Endothelial cell of hepatic sinusoid (primary cell): ENCODE measurements at regions not wholly inside any gene's neighbourhood (a gene's known extent, or its start where the extent isn't known, plus 50 kb on each side); places are given as distances from the start of the nearest gene placed in this dataset.
"Not testable (repeated sequence)": the region's sequence is repeated elsewhere in the genome, so short reads cannot be mapped to it uniquely, and the experiment has no call there.

ENCODE experiments used
- in situ Hi-C: cut with HindIII; loops from 2 replicates; pipeline ENCODE4 v1.10.0; 2017; ENCODE audit warnings: low sequenced_read_pairs

DNA sequence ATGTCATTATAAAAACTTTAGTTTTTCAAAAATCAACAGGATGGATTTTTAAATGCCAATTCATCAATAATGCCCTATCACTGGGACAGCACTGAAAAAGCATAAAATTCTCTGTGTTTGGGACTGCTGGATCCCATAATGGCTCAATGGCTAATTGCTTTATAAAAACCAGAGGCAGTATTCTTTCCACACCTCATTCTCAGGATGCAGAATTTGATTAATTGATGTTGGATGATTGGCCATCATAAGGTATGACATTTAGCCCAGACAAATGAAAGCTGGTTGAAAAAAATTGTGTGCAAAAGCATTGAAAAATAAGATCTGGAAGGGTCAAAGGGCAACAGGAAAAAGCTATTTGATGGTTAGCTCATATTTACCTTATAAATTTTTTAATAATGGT lies 362.2 kb upstream of the SNX7 start:
- in situ Hi-C loops = no loop called here

DNA sequence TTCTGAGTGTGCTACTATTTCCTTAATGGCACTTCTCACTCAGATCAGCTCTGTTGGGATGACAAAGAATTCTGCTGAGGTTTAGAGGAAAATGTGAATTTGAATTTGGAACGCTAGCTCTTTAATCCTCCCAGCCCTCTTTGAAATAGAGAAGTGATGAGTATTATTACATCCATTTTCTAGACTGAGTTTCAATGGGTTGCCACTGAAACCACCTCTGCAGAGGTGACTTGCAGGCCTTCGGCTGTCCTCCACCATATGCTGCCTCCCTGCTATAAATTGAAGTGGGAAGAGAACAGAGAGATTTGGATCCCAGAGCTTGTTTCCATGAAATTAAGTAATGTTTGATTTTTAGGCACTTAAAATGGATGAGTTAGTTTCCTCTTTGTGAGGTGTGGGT lies 363.2 kb upstream of the SNX7 start:
- in situ Hi-C loops = no loop called here

DNA sequence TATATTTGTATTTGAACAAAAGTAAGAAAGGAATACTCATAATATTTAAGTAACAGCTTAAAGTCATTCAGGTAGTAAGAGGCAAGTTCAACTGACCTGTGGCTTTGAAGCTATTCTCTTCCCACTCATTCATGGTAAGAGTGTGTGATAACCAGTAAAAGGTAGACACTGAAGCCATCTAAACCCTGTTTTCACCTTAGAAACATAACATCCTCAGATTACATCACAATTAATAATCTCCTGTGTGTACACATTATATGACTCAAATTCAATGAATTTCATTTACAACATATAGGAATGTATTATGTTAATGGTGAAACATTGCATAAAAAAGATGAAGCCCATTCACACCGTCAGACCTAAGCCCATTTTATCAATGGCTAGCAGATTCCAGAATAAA lies 364.8 kb upstream of the SNX7 start:
- in situ Hi-C loops = no loop called here

DNA sequence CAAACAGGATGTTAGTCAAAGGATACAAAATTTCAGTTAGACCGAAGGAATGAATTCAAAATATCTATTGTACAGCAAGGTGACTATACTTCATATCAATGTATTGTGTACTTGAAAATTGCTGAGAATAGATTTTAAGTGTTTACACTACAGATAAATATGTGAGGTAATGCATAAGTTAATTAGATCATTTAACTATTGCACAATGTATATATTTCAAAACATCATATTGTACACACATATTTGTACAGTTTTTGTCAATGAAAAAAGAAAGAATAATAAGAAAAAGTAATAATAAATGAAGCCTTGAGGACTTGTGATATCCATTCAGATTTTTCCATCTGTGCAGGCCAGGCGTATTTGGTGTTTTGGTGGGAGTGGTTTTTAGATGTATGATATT lies 367.4 kb upstream of the SNX7 start:
- in situ Hi-C loops = no loop called here

DNA sequence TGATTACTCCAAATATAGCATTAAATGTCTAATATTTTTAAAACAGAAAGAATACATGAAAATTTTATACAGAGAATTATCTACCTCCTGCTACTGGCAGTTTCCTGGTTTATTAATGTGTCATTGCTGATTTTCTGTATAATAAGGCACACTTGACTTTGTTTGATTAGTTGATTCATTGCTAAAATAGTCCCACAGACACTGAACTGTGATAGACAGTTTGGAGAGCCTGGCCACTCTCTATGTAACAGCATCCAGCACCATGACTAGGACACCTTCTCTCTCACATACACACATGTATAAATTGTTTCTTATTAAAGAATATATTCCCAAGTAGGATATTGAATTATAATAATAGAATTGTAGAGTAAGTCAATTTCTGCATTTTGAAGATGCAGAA lies 368.5 kb upstream of the SNX7 start:
- in situ Hi-C loops = no loop called here

DNA sequence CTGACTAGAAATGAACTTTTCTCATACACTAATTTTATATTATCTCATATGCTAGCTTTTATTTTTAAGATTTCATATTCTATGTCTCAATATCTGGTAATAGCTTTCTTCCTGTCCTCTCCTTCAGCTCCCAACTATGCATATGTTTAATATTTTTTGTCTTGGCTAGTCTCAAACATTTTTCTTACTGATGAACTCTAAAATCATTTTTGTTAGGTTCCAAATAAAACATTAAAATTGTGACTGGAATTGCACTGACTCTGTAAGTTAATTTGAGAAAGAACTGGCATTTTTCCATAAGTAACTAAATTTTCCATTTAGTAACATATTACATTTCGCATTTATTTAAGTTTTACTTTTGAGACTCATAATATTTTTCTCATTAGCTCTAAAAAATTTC lies 368.5 kb upstream of the DPYD start:
- in situ Hi-C loops = no loop called here

DNA sequence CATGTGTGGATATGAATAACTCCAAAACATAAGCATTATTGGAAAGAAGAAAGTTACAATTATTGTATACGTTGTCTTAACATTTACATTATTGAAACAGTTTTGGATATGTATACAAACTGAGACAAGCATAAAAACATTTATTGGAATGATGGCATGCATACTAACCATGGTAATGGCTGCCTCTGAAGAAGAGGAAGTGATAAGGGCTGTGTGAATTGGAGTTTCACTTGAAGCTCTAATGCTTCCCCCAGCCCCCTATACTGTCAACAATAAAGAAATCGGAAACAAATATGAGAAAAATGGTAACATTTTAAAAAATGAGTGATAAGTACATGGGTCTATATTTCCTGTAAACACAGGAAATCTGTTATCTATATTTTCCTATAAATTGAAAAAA lies 367.7 kb upstream of the DPYD start:
- in situ Hi-C loops = no loop called here

DNA sequence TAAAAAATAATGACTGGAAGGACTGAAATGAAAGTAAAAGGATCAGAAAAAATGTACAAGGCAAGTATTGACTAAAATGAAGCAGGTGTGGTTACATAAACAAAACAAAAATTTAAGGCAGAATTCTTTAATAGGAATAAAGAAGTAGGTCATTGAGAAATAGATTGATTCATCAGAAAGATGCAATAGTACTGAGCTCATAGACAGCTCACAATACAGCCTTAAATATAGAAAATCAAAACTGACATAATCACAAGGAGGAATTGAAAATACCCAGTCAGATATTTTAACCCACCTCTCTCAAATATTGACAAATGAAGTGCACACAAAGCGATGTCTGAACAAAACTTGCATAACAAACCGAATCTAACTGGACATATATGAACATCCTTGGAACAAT lies 366.8 kb upstream of the DPYD start:
- in situ Hi-C loops = no loop called here

DNA sequence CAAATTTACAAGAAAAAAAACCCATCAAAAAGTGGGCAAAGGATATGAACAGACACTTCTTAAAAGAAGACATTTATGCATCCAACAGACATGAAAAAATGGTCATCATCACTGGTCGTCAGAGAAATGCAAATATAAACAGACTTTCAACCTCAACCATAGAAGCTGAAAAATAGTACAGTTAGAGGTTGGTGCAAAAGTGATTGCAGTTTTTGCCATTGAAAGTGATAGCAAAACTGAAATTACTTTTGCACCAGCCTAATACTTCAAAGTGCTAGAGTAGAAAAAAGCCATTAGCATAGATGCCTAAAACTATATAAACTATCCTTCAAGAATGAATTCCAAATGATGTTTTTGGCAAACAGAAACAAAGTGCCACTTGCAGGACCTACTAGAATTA lies 365.8 kb upstream of the DPYD start:
- in situ Hi-C loops = no loop called here

DNA sequence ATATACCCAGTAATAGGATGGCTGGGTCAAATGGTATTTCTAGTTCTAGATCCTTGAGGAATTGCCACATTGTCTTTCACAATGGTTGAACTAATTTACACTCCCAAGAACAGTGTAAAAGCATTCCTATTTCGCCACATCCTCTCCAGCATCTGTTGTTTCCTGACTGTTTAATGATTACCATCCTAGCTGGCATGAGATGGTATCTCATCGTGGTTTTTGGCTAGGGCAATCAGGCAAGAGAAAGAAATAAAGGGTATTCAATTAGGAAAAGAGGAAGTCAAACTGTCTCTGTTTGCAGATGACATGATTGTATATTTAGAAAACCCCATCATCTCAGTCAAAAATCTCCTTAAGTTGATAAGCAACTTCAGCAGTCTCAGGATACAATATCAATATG lies 364.5 kb upstream of the DPYD start:
- in situ Hi-C loops = not testable (repeated sequence)

DNA sequence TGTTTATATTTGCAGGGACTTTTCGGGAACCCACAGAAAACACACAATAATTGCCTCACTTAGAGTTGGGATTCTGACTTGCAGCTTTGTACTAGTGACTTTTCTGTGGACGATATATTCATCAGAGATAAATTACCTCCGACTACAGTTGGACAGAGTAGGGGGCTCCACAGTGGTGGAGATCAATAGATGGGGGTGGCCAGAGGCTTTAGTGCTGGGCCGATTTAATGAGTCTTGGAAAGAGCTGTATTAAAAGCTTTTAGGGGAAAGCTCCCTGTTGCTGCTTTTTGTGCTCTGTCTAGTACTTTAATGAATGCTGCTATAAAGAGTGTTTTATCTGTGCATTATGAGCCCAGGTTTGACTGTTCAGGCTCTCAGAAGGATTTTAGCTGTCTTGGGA lies 359.2 kb upstream of the DPYD start:
- in situ Hi-C loops = no loop called here

DNA sequence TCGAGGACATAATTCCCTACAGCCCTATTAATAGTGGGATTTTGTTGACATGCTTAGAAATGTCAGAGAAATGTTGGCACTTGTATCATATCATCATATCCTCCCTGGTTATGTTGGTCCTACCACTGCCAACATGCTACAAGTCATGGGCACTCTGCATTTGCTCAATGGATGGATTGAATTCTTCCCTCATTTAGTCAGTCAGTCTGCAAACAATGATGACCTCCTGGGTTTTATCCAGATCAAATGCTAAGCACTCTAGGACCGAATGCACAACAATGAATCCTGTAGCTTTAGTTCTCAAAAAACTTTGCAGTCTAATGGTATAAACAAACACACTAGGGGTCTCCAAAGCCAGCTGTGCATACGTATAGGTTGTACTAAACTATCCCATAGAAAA lies 357.2 kb upstream of the DPYD start:
- in situ Hi-C loops = no loop called here

DNA sequence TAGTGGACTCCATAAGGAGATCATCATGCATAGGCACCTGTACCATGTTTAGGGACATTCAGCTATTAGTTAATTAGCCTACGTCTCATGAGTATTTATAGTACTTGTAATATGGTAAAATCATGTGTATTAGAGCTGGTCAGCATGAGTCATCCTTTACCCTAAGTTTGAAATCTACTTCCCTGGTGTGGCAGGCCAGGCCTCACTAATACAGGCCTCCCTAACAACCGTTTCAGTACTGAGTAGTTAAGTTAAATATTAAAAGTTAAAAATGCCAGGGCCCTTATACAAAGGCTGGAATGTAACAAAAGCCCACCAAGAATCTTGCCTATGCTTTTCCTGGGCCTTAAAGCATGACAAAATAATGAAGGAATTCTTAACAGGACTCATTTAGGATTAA lies 356.3 kb upstream of the DPYD start:
- in situ Hi-C loops = no loop called here

DNA sequence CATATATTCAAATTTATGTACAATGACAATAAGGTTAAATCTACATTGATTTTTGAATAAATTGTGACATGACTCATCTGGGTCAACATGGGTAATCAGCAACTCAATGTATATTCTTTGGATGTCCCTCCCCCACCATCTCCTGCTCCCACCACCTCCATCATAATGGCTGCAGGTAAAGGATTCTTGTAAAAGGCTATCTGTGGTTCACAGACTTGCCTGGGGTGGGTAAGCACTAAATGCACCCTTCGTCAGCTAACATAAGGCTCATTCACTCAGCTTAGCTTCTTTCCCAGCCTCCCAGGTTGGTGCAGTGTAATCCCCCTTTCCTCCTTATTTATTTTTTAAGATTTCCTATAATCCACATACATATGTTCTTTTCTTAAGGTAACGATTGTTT lies 355.7 kb upstream of the DPYD start:
- in situ Hi-C loops = no loop called here

DNA sequence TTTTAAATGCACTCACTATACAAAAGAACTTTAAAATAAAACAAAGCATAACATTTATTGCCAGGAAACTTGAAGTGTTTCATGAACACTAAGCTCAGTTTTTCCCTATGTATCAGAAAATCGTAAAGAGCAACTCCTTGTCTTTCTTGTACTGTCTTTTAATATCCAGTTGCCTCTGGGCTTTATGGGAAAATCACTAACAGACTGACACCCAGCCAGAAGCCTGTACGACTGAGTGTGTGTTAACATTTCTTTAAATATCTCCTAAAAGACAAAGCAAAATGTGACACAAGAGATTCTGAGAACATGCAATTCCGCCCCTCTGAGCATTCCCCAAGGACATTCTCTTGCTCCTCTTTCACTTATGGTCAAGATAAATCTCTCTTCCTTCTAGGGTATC lies 347.5 kb upstream of the DPYD start:
- in situ Hi-C loops = no loop called here

DNA sequence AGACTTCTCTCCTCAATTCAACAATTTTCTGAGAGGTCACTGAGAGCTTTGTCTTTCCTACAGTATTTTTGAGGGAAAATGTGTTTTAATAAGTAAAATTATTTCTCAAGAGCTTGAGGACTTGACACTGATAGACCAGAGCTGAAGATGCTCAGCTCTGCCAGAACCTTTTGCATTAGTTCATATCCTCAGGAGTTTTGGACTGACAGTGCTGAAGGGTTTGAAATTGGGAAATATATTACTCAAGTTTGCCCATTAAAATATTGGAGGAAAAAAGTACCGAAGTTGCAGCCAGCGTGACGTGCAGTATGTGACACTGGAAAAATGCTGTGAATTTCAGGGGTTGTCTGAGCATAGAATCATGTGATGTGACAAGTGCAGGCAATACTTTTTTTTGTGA lies 346.6 kb upstream of the DPYD start:
- in situ Hi-C loops = no loop called here

DNA sequence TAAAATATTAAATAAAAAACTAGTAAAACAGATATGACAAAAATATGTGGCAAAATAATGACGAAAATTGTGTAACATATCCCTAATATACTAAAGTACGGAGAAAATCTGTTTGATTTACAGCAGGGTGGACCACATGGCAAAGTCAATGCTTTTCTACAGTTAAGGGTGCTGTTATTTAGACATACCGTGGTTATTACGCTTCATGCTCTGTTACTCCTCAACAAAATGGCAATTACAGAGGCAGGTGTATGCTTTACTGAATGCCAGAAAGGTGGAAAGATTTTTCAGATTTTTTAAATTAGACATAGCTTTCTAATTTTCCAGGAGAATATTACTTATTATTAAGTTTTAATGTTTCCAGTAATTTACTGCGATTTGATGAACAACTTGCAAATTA lies 343.9 kb upstream of the DPYD start:
- in situ Hi-C loops = no loop called here

DNA sequence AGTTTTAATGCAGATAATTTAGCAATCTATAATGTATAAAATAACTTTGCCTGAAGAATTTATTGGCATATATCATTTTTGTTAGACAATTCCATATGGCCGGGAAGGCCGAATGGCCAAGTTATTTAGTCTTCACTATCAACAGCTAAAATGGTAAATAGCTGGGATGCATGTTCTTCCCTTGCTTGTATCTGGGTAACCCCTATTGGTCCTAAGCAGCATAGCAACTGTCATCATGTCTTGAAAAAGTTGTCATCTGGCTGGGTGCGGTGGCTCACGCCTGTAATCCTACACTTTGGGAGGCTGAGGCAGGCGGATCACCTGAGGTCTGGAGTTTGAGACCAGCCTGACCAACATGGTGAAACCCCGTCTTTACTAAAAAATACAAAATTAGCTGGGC lies 340.0 kb upstream of the DPYD start:
- in situ Hi-C loops = no loop called here

DNA sequence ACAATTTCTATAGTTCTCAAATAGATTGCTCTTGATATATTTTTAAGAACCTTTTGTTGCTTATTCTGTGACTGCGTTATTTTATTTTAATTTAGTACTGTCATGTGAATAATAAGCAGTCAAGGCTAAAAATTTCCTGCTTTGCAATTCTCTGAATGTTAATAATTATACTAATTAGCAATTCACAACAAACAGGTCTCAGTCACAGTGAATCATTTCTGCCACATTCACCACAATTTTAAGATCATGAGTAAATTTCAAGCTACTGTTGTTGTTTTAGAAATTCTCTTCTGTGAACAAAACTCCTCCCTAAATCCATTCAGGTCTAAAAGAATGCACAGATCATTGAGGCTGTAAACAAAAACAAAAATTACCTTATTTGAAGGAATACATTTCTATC lies 339.6 kb upstream of the DPYD start:
- in situ Hi-C loops = no loop called here

DNA sequence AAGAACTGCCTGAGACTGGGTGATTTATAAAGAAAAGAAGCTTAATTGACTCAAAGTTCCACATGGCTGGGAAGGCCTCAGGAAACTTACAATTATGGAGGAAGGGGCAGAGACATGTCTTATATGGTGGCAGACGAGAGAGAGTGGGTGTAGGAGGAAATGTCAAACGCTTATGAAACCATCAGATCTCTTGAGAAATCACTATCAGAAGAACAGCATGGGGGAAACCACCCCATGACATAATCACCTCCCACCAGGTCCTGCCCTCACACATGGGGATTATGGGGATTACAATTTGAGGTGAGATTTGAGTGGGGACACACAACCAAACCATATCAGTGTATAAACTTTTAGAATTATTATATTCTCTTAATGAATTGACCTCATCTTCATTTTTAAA lies 335.9 kb upstream of the DPYD start:
- in situ Hi-C loops = no loop called here

DNA sequence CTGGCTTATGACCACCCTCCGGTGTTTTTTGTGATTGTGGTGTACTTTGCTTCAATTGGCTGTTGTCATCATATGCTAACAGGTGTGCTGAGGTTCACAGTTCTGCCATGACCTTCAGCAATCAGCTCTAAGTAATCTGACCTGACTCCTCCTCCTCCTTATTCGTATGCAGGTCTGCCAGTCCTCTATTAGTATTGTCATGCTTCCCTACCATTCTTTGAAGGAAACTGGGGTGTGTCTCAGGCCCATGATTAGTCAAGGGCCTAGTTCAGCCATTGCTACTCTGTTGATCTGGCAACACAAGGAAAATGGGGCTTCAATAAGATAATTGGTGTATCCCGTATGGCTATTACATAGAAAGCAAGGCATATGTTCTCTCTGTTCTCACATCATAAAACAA lies 332.3 kb upstream of the DPYD start:
- in situ Hi-C loops = no loop called here

DNA sequence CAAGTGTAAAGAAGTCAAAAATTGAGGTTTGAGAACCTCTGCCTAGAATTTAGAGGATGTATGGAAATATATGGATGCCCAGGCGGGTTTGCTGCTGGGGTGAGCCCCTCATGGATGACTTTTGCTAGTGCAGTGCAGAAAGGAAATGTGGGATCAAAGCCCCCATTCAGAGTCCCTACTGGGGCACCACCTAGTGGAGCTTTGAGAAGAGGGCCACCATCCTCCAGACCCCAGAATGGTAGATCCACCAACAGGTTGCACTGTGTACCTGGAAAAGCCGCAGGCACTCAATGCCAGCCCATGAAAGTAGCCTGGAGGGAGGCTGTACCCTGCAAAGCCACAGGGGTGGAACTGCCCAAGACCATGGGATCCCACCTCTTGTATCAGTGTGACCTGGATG lies 330.7 kb upstream of the DPYD start:
- in situ Hi-C loops = no loop called here

DNA sequence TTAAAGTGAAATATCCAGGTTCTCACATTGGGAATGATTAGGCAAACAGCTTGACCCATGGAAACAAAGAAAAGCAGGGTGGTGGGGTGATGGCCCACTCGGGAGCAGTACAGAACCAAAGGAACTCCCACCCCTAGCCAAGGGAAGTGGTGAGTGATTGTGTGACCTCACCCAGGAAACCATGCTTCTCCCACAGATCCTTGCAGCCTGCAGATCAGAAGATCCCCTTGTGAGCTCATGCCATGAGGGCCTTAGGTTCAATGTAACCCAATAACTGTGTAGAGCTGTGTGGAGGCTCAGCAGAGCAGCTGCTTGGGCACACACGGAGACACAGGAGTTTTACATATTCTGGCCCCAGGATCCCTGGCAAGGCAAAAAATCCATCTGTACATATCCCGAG lies 311.8 kb upstream of the DPYD start:
- in situ Hi-C loops = no loop called here

DNA sequence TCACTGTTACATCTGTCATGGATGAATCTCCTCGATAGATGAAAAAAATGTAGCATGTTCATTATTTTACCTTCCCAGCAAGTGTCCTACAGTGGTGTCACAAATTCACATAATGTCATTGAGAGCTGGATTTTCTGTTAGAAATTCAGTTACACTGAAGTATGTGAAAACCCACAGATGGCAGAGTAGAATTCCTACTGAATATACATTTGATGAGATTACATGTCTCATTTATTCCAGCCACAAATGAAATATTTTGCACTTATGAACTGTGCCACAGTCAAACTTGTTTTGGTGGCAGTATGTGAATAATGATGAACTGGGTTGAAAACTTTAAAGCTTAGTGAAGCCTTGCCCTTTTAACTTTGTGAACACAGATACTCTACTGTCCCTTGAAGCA lies 301.9 kb upstream of the DPYD start:
- in situ Hi-C loops = no loop called here
